ENCODE measurements at regions not wholly inside any gene's neighbourhood (a gene's known extent, or its start where the extent isn't known, plus 50 kb on each side); places are given as distances from the start of the nearest gene placed in this dataset.

- TF ChIP-seq, protein P1, sequence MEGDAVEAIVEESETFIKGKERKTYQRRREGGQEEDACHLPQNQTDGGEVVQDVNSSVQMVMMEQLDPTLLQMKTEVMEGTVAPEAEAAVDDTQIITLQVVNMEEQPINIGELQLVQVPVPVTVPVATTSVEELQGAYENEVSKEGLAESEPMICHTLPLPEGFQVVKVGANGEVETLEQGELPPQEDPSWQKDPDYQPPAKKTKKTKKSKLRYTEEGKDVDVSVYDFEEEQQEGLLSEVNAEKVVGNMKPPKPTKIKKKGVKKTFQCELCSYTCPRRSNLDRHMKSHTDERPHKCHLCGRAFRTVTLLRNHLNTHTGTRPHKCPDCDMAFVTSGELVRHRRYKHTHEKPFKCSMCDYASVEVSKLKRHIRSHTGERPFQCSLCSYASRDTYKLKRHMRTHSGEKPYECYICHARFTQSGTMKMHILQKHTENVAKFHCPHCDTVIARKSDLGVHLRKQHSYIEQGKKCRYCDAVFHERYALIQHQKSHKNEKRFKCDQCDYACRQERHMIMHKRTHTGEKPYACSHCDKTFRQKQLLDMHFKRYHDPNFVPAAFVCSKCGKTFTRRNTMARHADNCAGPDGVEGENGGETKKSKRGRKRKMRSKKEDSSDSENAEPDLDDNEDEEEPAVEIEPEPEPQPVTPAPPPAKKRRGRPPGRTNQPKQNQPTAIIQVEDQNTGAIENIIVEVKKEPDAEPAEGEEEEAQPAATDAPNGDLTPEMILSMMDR (IDR thresholded peaks at IDR 0.05) = no peak
- TF ChIP-seq POLR2AphosphoS5 (IDR thresholded peaks at IDR 0.05) (no peak), EP300 (IDR thresholded peaks at IDR 0.05) (no peak), POLR2A (IDR thresholded peaks at IDR 0.05) (no peak)
Observed at GRCh38 chr18:40935423-40935822, 1019.6 kb upstream of the PIK3C3 start.
